ENCODE measurements at regions not wholly inside any gene's neighbourhood (a gene's known extent, or its start where the extent isn't known, plus 50 kb on each side); places are given as distances from the start of the nearest gene placed in this dataset.

DNA sequence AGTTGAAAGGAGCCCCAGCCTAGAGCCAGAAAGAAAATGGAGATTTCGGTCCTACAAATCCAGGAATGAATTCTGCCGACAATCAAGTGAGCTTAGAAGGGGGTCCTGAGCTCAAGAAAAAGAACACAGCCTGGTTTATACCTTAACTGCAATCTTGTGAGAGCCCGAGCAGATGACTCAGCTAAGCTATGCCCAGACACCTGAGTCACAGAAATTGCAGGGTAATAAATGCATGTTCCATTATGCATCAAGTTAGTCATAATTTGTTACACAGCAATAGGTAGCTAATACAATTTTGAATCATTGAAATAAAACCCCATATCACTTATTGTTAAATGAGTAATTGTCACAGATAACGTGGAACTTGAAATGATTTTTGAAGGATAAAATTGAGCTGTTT lies 111.8 kb upstream of the FOXP2 start:
- H3K4me1 ChIP-seq: no peaks in the 10 kb centered on the region
- H3K4me3 Mint-ChIP-seq (ENCODE audit: unreplicated experiment): no peak overlapping the region
- no peaks in the 10 kb centered on the region for H3K27me3 Mint-ChIP-seq (ENCODE audit: insufficient read depth, unreplicated experiment)
- CTCF ChIA-PET: no interaction called here
- H3K9me3 Mint-ChIP-seq (ENCODE audit: unreplicated experiment): no peaks in the 10 kb centered on the region
- no peaks in the 10 kb centered on the region for H3K36me3 ChIP-seq (ENCODE audit: control insufficient read depth, insufficient read depth, low read length)
- H3K27me3 ChIP-seq (replicated peaks; ENCODE audit: control insufficient read depth, insufficient read depth, low read length): no peaks in the 10 kb centered on the region
- TF ChIP-seq CTCF (IDR thresholded peaks at IDR 0.05; ENCODE audit: insufficient read depth in 1 of 2, low read depth in 1 of 2, low read length in 1 of 2, severe bottlenecking in 1 of 2, unreplicated experiment in 1 of 2): no peak
- POLR2A ChIA-PET: no interaction called here
- DNase-seq: no peak
- no peaks in the 10 kb centered on the region for H3K4me1 Mint-ChIP-seq (ENCODE audit: low read depth, unreplicated experiment)
- intact Hi-C loops (cut with micrococcal nuclease; ENCODE audit: unreplicated experiment): no loop called here
- H3K36me3 Mint-ChIP-seq (ENCODE audit: insufficient read depth, unreplicated experiment): no peaks in the 10 kb centered on the region
- H3K4me3 ChIP-seq (ENCODE audit: low read depth, low read length): no peak overlapping the region
- no peak overlapping the region for H3K27ac Mint-ChIP-seq (ENCODE audit: unreplicated experiment)
- H3K9me3 ChIP-seq: no peaks in the 10 kb centered on the region
- BruUV-seq (replicated peaks): no TSS peak

- Mint-ChIP-seq H3K4me1 (ENCODE audit: low read depth, unreplicated experiment) (peaks cover 9% of the 10 kb centered on the region), H3K9me3 (ENCODE audit: unreplicated experiment) (no peaks in the 10 kb centered on the region), H3K4me3 (ENCODE audit: unreplicated experiment) (no peak overlapping the region), H3K27ac (ENCODE audit: unreplicated experiment) (no peak overlapping the region), H3K27me3 (ENCODE audit: insufficient read depth, unreplicated experiment) (no peaks in the 10 kb centered on the region), H3K36me3 (ENCODE audit: insufficient read depth, unreplicated experiment) (no peaks in the 10 kb centered on the region)
- CTCF ChIA-PET: no interaction called here
- H3K9me3 ChIP-seq: no peaks in the 10 kb centered on the region
- TF ChIP-seq CTCF (IDR thresholded peaks at IDR 0.05; ENCODE audit: insufficient read depth in 1 of 2, low read depth in 1 of 2, low read length in 1 of 2, severe bottlenecking in 1 of 2, unreplicated experiment in 1 of 2): no peak
- H3K4me3 ChIP-seq (ENCODE audit: low read depth, low read length): no peak overlapping the region
- intact Hi-C loops (cut with micrococcal nuclease; ENCODE audit: unreplicated experiment): no loop called here
- H3K36me3 ChIP-seq (ENCODE audit: control insufficient read depth, insufficient read depth, low read length): no peaks in the 10 kb centered on the region
- no peaks in the 10 kb centered on the region for H3K4me1 ChIP-seq
- POLR2A ChIA-PET: no interaction called here
- DNase-seq: no peak
- no TSS peak for BruUV-seq (replicated peaks)
- no peaks in the 10 kb centered on the region for H3K27me3 ChIP-seq (replicated peaks; ENCODE audit: control insufficient read depth, insufficient read depth, low read length)
Measured at GRCh38 chr7:114298011-114298410, 116.6 kb upstream of the FOXP2 start.

DNA sequence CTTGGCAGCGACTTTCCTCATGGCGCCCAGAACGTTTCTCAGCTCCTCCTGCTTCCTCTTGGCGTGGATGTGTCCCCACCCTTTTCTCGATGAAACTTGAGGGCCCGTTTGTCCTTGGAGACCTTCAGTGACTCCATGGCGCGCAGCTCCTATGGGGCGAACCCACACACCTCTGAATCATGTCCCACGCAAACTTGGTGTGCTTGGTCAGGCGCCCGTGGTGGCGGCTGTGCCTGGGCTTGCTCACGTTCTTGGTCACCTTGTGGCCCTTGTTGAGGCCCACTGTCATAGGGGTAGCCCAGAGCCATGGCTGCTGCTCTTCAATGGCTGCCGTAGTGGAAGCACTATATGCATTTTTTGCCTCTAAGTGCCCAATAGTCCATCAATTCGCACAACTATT lies 117.5 kb upstream of the FOXP2 start:
- Mint-ChIP-seq H3K4me3 (ENCODE audit: unreplicated experiment) (no peak overlapping the region), H3K27ac (ENCODE audit: unreplicated experiment) (no peak overlapping the region), H3K9me3 (ENCODE audit: unreplicated experiment) (no peaks in the 10 kb centered on the region), H3K27me3 (ENCODE audit: insufficient read depth, unreplicated experiment) (no peaks in the 10 kb centered on the region), H3K36me3 (ENCODE audit: insufficient read depth, unreplicated experiment) (no peaks in the 10 kb centered on the region), H3K4me1 (ENCODE audit: low read depth, unreplicated experiment) (peaks cover 10% of the 10 kb centered on the region)
- Histone ChIP-seq H3K9me3 (no peaks in the 10 kb centered on the region), H3K27me3 (replicated peaks; ENCODE audit: control insufficient read depth, insufficient read depth, low read length) (no peaks in the 10 kb centered on the region), H3K4me1 (no peaks in the 10 kb centered on the region), H3K4me3 (ENCODE audit: low read depth, low read length) (no peak overlapping the region), H3K36me3 (ENCODE audit: control insufficient read depth, insufficient read depth, low read length) (no peaks in the 10 kb centered on the region)
- CTCF ChIA-PET: no interaction called here
- BruUV-seq (replicated peaks): no TSS peak
- intact Hi-C loops (cut with micrococcal nuclease; ENCODE audit: unreplicated experiment): no loop called here
- TF ChIP-seq CTCF (IDR thresholded peaks at IDR 0.05; ENCODE audit: insufficient read depth in 1 of 2, low read depth in 1 of 2, low read length in 1 of 2, severe bottlenecking in 1 of 2, unreplicated experiment in 1 of 2): no peak
- DNase-seq: no peak
- POLR2A ChIA-PET: no interaction called here

All from Caco-2 (cell line).